Stimulated activated CD4-positive, alpha-beta T cell treated with anti-CD3 and anti-CD28 coated beads, TNF-alpha, amount 100 ng/mL, for 48 hours (primary cell): ENCODE measurements at regions not wholly inside any gene's neighbourhood (a gene's known extent, or its start where the extent isn't known, plus 50 kb on each side); places are given as distances from the start of the nearest gene placed in this dataset.

Experiments
- DNase-seq, 3 donors: peaks; one replicate each; pipeline ENCODE4 v3.0.0-alpha.2; 2020; ENCODE audit warnings: low read depth in 3 of 3

DNA sequence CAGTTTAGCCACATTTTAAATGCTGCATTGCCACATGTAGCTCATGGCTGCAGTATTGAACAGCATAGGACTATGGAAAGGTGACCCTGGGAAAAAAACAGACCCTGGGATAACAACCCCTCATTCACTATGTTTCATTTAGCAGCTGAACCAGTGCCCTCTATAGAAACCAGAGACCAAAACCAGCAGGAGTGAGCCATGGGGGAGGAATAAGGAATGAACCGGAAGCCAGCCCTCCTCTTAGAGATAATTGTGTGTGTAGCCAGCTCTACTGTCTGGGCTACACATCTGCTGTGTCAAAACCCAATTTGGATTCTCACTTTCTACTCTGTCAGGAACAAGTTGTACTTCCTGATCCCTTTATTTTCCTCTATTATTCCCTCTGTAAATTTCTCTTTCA is 158.5 kb upstream of the S100G start:
- DNase-seq, result no peak

GRCh38 chrX:16496175-16496574 is 153.8 kb upstream of the S100G start:
- no peak for DNase-seq

- DNase-seq, result no peak
Observed at GRCh38 chrX:16511796-16512776, 137.9 kb upstream of the S100G start.

DNA sequence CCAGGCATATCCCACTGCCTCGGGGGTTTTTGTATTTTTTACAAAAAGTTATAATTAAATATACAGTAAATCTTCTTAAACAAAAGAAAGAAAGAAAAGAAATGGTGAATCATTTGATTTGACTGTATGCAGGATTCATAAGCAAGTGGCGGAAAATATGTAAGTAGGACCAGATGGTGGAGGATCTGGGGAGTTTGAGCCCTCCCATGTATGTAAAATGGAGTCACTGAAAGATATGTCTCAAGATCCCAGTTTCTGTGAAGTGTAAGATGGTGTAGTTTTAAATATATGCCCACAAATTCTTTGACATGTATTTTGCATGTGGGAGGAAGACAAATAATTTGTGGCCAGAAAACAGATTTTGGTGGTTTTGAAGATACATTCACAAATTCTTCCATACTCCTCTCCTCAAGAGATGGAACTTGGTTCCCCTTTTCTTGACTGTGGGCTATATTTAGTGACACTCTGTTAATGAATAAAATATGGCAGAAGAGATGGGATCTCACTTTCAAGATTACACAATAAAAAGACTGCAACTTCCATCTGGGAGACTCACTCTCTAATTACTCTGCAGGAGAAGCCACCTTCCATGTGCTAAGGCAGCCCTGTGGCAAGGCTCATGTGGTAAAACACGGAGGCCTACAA is 133.6 kb upstream of the S100G start:
- DNase-seq, result no peak

DNA sequence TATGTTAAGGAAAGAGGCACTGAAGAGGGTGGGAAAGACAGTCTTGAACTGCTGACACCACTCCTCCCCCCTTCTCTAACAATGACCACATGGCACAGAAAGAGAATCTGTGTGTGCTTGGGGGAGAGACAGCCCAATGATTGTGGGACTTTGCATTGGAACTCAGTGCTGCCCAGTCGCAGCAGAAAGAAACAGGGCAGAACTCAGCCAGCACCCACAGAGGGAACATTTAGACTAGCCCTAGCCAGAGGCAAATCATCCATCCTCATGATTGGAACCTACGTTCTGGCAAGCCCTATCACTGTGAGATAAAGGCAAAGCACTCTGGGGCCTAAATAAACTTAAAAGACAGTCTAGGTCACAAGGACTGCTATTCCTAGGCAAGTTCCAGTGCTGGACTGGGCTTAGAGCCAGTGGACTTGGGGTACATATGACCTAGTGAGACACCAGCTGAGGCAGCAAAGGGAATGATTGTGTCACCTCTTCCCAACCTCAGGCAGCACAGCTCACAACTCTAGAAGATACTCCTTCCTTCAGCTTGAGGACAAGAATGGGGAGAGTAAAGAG is 132.8 kb upstream of the S100G start:
- DNase-seq, result no peak

GRCh38 chrX:16518131-16518530 is 131.8 kb upstream of the S100G start:
- DNase-seq, result no peak

- DNase-seq, result no peak
Observed at GRCh38 chrX:16524316-16524715, 125.6 kb upstream of the S100G start.

GRCh38 chrX:16526003-16526402 is 124.0 kb upstream of the S100G start:
- no peak for DNase-seq

DNA sequence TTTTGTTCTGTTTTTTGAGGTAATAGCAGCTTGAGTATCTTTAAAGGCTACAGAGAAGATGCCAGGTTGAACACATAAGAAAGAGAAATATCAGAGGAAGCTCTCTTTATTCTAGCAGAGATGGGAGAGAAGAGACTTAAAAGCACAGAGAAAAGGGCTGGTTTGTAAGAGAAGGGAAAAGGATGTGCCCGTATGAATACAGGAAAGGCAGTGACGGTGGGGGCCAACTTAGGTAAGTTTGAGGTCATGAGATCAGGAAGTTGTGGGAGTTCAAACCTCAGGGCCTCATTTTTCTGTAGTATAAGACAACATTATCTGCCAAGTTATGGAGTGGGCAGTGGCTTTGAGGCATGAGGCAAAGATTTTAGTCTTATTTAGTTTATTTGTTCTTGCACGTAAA is 121.3 kb upstream of the S100G start:
- peak in 2 of 3 donors; percentile 27 to 34 for DNase-seq
